MM.1S (cell line): ENCODE measurements at regions not wholly inside any gene's neighbourhood (a gene's known extent, or its start where the extent isn't known, plus 50 kb on each side); places are given as distances from the start of the nearest gene placed in this dataset.
"Not testable (repeated sequence)": the region's sequence is repeated elsewhere in the genome, so short reads cannot be mapped to it uniquely, and the experiment has no call there.

Experiments used
- DNase-seq: peaks from one replicate; pipeline ENCODE4 v3.0.0-alpha.2; 2015
- H2AFZ ChIP-seq: fragments of 300-600 bp; sonication (generic); 2 replicates; pipeline ENCODE4 v1.6.0; 2016; ENCODE audit warnings: antibody characterized with exemption, low read length
- H3F3A ChIP-seq: fragments of 300-600 bp; sonication (generic); 2 replicates; pipeline ENCODE4 v1.6.1; 2016; ENCODE audit warnings: mild to moderate bottlenecking, antibody characterized with exemption, low read length, moderate library complexity, mixed read lengths; ENCODE audit not compliant: insufficient read depth
- H3K27ac ChIP-seq: fragments of 300-600 bp; sonication (generic); 2 replicates; pipeline ENCODE4 v1.5.1; 2016; ENCODE audit warnings: mild to moderate bottlenecking, low read length
- H3K27me3 ChIP-seq: fragments of 300-600 bp; sonication (generic); replicated peaks from 2 replicates; pipeline ENCODE4 v1.6.0; 2016; ENCODE audit warnings: low read length; ENCODE audit not compliant: insufficient read depth
- H3K36me3 ChIP-seq: fragments of 300-600 bp; sonication (generic); replicated peaks from 2 replicates; pipeline ENCODE4 v1.6.1; 2016; ENCODE audit warnings: mild to moderate bottlenecking, low read length, mixed read lengths; ENCODE audit not compliant: insufficient read depth
- H3K4me1 ChIP-seq: fragments of 300-600 bp; sonication (generic); 2 replicates; pipeline ENCODE4 v1.6.1; 2016; ENCODE audit warnings: low read length, mixed read lengths
- H3K4me2 ChIP-seq: fragments of 300-600 bp; sonication (generic); 2 replicates; pipeline ENCODE4 v1.6.0; 2016; ENCODE audit warnings: low read depth, low read length
- H3K4me3 ChIP-seq: fragments of 300-600 bp; sonication (generic); 2 replicates; pipeline ENCODE4 v1.5.1; 2016; ENCODE audit warnings: low read length, mixed read lengths
- H3K79me2 ChIP-seq: fragments of 300-600 bp; sonication (generic); 2 replicates; pipeline ENCODE4 v1.6.1; 2016; ENCODE audit warnings: mixed run types, low read length, mixed read lengths
- H3K9ac ChIP-seq: fragments of 300-600 bp; sonication (generic); 2 replicates; pipeline ENCODE4 v1.6.1; 2016; ENCODE audit warnings: low read length, mixed read lengths
- H3K9me2 ChIP-seq: fragments of 300-600 bp; sonication (generic); replicated peaks from 2 replicates; pipeline ENCODE4 v1.6.1; 2016; ENCODE audit warnings: mild to moderate bottlenecking, low read length, mixed read lengths; ENCODE audit not compliant: insufficient read depth
- H3K9me3 ChIP-seq: fragments of 300-600 bp; sonication (generic); replicated peaks from 2 replicates; pipeline ENCODE4 v1.6.1; 2016; ENCODE audit warnings: mild to moderate bottlenecking, low read length, mixed read lengths; ENCODE audit not compliant: insufficient read depth
- H4K20me1 ChIP-seq: fragments of 300-600 bp; sonication (generic); 2 replicates; pipeline ENCODE4 v1.6.1; 2016; ENCODE audit warnings: mild to moderate bottlenecking, low read length, moderate library complexity, mixed read lengths; ENCODE audit not compliant: insufficient read depth
- CTCF ChIP-seq: fragments of 300-600 bp; sonication (generic); IDR thresholded peaks from 2 replicates; pipeline ENCODE4 v1.5.1; 2016; ENCODE audit warnings: antibody characterized with exemption, low read length, mixed read lengths
- EZH2 ChIP-seq: fragments of 300-600 bp; sonication (generic); optimal IDR thresholded peaks from 2 replicates; pipeline ENCODE3; 2017; ENCODE audit warnings: low read depth, mild to moderate bottlenecking, antibody characterized with exemption, low read length, mixed read lengths
- EZH2phosphoT487 ChIP-seq: fragments of 300-600 bp; sonication (generic); IDR thresholded peaks from 2 replicates; pipeline ENCODE4 v1.6.1; 2018; ENCODE audit warnings: antibody characterized with exemption, low read length

GRCh38 chr10:108612485-108612884 is 1310.8 kb downstream of the XPNPEP1 start:
- no peak for TF ChIP-seq EZH2phosphoT487
- TF ChIP-seq EZH2 = no peak
- TF ChIP-seq CTCF = no peak
- Histone ChIP-seq H3K27me3 (no peaks in the 10 kb centered on the region), H4K20me1 (no peaks in the 10 kb centered on the region), H3K36me3 (no peaks in the 10 kb centered on the region), H2AFZ (no peak overlapping the region), H3K79me2 (no peaks in the 10 kb centered on the region), H3K9ac (no peak overlapping the region), H3F3A (no peaks in the 10 kb centered on the region), H3K4me3 (no peak overlapping the region), H3K4me2 (no peak overlapping the region), H3K4me1 (no peaks in the 10 kb centered on the region), H3K9me2 (no peaks in the 10 kb centered on the region), H3K9me3 (no peaks in the 10 kb centered on the region), H3K27ac (no peak overlapping the region)
- DNase-seq = no peak

DNA sequence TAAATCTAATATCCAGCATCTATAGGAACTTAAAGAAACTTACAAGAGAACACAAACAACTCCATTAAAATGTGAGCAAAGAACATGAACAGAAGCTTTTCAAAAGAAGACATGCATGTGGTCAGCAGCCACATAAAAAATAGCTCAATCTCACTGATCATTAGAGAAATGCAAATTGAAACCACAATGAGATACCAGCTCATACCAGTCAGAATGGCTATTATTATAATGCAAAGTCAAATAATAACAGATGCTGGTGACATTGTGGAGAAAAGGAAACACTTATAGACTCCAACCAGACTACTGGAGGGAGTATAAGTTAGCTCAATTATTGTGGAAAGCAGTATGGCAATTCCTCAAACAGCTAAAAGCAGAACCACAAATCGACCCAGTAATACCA is 1314.5 kb downstream of the XPNPEP1 start:
- Histone ChIP-seq H3F3A (no peaks in the 10 kb centered on the region), H3K9me3 (no peaks in the 10 kb centered on the region), H3K4me1 (no peaks in the 10 kb centered on the region), H3K36me3 (no peaks in the 10 kb centered on the region), H3K9me2 (no peaks in the 10 kb centered on the region), H2AFZ (no peak overlapping the region), H3K9ac (no peak overlapping the region), H4K20me1 (no peaks in the 10 kb centered on the region), H3K4me2 (no peak overlapping the region), H3K4me3 (no peak overlapping the region), H3K79me2 (no peaks in the 10 kb centered on the region), H3K27me3 (no peaks in the 10 kb centered on the region), H3K27ac (no peak overlapping the region)
- TF ChIP-seq CTCF = no peak
- TF ChIP-seq EZH2phosphoT487 = no peak
- no peak for TF ChIP-seq EZH2
- DNase-seq = no peak

DNA sequence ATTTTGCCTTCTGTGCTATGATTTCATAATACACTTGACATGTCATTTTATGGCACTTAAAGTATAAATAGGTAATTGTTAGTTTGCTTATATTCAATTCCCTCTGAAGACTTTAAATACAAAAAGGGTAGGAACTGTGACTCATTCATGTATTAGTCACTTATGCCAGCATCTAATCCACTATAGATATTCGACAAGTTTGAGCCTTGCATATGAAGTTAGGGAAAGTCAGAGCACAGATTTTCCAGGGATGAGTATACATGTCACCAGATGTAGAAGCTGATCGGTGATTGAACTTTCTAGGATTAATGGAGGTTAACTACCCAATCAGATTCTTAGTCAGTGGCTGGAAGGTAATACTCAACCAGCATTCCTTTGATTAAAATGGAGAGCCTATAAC is 1321.5 kb downstream of the XPNPEP1 start:
- Histone ChIP-seq H3K4me2 (no peak overlapping the region), H3K27ac (no peak overlapping the region), H3K9me3 (no peaks in the 10 kb centered on the region), H3K9me2 (no peaks in the 10 kb centered on the region), H3K27me3 (no peaks in the 10 kb centered on the region), H3K4me3 (no peak overlapping the region), H3F3A (no peaks in the 10 kb centered on the region), H2AFZ (no peak overlapping the region), H3K4me1 (peaks cover 5% of the 10 kb centered on the region; the same call in 1 of the 2 replicates), H4K20me1 (no peaks in the 10 kb centered on the region), H3K9ac (no peak overlapping the region), H3K36me3 (no peaks in the 10 kb centered on the region), H3K79me2 (no peaks in the 10 kb centered on the region)
- TF ChIP-seq EZH2phosphoT487 (no peak), CTCF (no peak), EZH2 (no peak)
- no peak for DNase-seq

- not testable (repeated sequence) for H4K20me1 ChIP-seq, H3K4me2 ChIP-seq, H3K79me2 ChIP-seq, H3K27me3 ChIP-seq, H3F3A ChIP-seq, H3K4me3 ChIP-seq, H3K36me3 ChIP-seq, H3K9ac ChIP-seq, H3K9me3 ChIP-seq, H3K9me2 ChIP-seq, H3K4me1 ChIP-seq, H2AFZ ChIP-seq, DNase-seq, H3K27ac ChIP-seq
Measured at GRCh38 chr10:108600511-108600910, 1322.8 kb downstream of the XPNPEP1 start.

DNA sequence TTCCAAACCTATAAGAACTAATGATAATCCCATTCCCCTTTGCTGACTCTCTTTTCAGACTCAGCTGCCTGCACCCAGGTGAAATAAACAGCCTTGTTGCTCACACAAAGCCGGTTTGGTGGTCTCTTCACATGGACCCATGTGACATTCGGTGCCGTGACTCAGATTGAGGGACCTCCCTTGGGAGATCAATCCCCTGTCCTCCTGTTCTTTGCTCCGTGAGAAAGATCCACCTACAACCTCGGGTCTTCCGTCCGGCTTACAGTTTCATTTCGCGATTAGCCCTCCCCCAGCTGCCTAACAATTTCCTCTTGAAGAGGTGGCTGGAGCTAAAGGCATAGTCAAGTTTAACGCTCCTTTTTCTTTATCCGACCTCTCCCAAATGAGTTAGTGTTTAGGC is 1324.0 kb downstream of the XPNPEP1 start:
- not testable (repeated sequence) for H3K79me2 ChIP-seq, H3F3A ChIP-seq

More for the DNA sequence above, 1324.0 kb downstream of the XPNPEP1 start:
- H3K9me2 ChIP-seq, H3K9me3 ChIP-seq, H3K36me3 ChIP-seq, H4K20me1 ChIP-seq, H3K27ac ChIP-seq, H3K27me3 ChIP-seq: not testable (repeated sequence)
- Histone ChIP-seq H3K4me1 (peaks cover 14% of the 10 kb centered on the region), H3K4me2 (peak overlapping the region; percentile 46), H3K9ac (peak overlapping the region; percentile 43; the same call in 1 of the 2 replicates), H3K4me3 (peak overlapping the region; percentile 63), H2AFZ (peak overlapping the region; percentile 75)
- peak; percentile 54 for DNase-seq
